ENCODE measurements at regions not wholly inside any gene's neighbourhood (a gene's known extent, or its start where the extent isn't known, plus 50 kb on each side); places are given as distances from the start of the nearest gene placed in this dataset.

GRCh38 chr11:28491431-28491830, 383.2 kb downstream of the METTL15 start:
- DNase-seq, result no peak

GRCh38 chr11:28490773-28491382, 382.7 kb downstream of the METTL15 start:
- DNase-seq, result no peak

- no peak for DNase-seq
These were observed 380.1 kb downstream of the METTL15 start for GRCh38 chr11:28488336-28488735.

GRCh38 chr11:28483072-28483867, 375.1 kb downstream of the METTL15 start:
- no peak for DNase-seq

- DNase-seq, result no peak
These were observed 374.5 kb downstream of the METTL15 start for GRCh38 chr11:28482666-28483065.

GRCh38 chr11:28481616-28482480, 373.7 kb downstream of the METTL15 start:
- DNase-seq, result no peak

GRCh38 chr11:28480406-28480805, 372.2 kb downstream of the METTL15 start:
- no peak for DNase-seq

- no peak for DNase-seq
These were observed 368.7 kb downstream of the METTL15 start for GRCh38 chr11:28476864-28477263.

- DNase-seq, result no peak
These were observed 367.9 kb downstream of the METTL15 start for GRCh38 chr11:28476049-28476448.

- DNase-seq, result no peak
These were observed 364.7 kb downstream of the METTL15 start for GRCh38 chr11:28472904-28473303.

- no peak for DNase-seq
These were observed 363.3 kb downstream of the METTL15 start for GRCh38 chr11:28471537-28471936.

- no peak for DNase-seq
These were observed 362.0 kb downstream of the METTL15 start for GRCh38 chr11:28470180-28470579.

GRCh38 chr11:28466506-28466905, 358.3 kb downstream of the METTL15 start:
- DNase-seq, result no peak

GRCh38 chr11:28464252-28464867, 356.2 kb downstream of the METTL15 start:
- DNase-seq, result no peak

GRCh38 chr11:28463826-28464225, 355.6 kb downstream of the METTL15 start:
- DNase-seq, result no peak

GRCh38 chr11:28461846-28462245, 353.7 kb downstream of the METTL15 start:
- no peak for DNase-seq

GRCh38 chr11:28461338-28461737, 353.1 kb downstream of the METTL15 start:
- DNase-seq, result no peak

- no peak for DNase-seq
These were observed 352.2 kb downstream of the METTL15 start for GRCh38 chr11:28460348-28460747.

GRCh38 chr11:28459912-28460311, 351.7 kb downstream of the METTL15 start:
- DNase-seq, result no peak

- no peak for DNase-seq
These were observed 349.4 kb downstream of the METTL15 start for GRCh38 chr11:28457481-28458065.

GRCh38 chr11:28448186-28448585, 340.0 kb downstream of the METTL15 start:
- no peak for DNase-seq

- no peak for DNase-seq
These were observed 339.0 kb downstream of the METTL15 start for GRCh38 chr11:28447226-28447625.

- DNase-seq, result no peak
These were observed 333.9 kb downstream of the METTL15 start for GRCh38 chr11:28442131-28442530.
